ENCODE measurements at regions not wholly inside any gene's neighbourhood (a gene's known extent, or its start where the extent isn't known, plus 50 kb on each side); places are given as distances from the start of the nearest gene placed in this dataset.
"Not testable (repeated sequence)": the region's sequence is repeated elsewhere in the genome, so short reads cannot be mapped to it uniquely, and the experiment has no call there.

- peak; percentile 41 for DNase-seq
These were observed 810.4 kb upstream of the GRAMD2B start for GRCh38 chr5:125612776-125613175.

DNA sequence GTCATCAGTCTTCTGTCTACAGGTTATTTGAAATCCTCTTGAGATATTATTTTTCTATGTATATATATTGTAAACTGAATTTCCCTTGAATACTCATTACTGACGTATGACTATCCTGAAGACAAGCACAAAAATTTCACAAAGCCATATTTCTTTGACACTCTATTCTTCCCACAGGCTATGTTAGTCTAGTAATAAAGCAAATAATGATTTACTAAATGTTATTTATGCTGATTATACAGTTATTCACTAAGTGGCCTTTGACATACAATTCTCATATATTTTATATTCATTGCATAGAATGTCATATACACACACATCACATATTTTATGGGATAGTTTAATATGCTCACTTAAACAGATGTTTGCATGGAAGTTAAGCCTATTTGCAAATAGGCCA, 793.0 kb upstream of the GRAMD2B start:
- no peak for DNase-seq

DNA sequence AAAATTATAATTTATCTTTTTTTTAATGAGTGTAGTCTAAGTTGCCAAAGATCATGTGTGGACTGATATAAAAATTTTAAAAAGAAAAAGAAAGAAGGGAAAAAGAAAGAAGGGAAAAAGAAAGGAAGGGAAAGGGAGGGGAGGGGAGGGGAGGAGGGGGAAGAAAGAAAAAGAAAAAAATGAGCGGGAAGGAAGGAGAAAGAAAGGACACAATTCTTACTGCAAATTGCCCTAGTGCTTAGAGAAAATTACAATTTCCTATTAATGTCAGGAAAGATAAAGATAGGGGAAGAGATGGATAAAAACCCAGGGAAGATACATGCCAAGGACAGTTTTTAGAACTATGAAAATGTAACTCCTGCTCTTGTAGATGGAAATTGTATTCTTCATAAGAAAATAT, 789.7 kb upstream of the GRAMD2B start:
- DNase-seq = no peak

GRCh38 chr5:125634216-125634835, 788.9 kb upstream of the GRAMD2B start:
- DNase-seq = no peak

DNA sequence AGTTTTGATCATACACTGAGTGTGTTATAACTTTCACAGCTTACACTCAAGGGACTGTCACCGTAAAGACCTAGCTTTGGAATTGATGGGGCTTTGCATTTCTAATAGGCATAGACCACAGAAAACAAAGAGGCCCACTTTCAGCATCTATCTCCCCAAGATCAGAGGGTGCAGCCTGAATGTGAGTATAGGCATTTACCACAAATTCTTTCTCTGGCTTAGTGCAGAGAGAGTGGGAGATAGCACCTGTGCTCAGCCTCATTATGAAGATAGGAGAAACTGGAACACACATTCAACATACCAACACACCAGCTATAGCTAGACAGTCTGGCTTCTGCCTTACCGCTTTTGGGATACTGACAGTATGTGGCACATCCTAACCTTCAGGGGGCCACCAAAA, 783.4 kb upstream of the GRAMD2B start:
- DNase-seq = no peak

DNA sequence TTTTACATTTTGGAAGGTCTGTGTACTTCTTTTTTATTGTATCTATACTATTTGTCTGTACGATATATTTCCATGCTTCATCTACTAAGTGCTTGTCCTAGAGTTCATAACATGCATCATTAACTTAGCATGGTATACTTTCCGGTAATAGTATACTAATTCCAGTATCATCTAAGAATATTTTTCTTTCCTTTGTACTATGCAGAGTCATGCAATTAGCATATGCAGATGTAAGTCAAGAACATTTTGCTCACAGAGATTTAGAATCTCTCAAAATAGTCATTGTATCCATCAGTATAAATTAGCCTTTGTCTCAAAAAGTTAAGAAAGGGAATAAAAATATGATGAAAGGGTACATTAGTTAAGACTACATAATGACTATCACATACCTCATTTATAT, 770.4 kb upstream of the GRAMD2B start:
- DNase-seq = no peak

DNA sequence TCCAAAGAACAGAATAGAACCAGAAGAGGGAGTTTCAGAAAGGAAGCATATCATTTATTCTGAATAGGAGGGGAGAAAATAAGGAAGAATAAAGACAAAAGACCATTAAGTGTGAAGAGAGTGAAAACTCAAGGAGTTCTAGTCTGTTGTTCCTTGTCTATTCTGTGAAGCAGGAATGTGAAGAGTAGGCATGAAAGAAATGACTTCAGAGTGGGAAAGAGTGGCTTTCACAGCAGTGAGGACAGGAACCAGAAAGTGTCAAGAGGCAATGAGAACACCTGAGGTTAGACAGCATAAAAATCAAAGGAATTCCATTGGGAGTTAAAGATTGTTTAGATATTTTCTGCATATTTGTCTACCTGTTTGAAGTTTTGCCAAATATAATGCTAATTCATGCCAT, 768.8 kb upstream of the GRAMD2B start:
- no peak for DNase-seq

DNA sequence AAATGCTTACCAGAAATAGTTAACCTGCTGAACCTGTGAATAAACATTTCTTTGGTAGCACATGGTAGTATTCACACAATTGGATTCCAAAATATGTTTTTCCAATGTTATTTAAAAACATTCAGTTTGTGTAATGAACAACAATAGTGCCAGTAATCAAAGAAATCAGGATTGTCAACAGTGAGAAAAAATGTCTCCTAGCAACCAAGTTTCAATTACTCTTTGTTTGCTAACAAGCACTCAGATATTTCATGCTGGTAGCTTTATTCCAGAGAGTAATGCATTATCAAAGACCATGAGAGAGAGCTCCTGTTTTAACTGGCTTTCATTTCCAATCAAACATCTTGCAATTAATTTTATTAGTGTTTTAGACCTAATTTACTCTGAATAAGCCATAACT, 768.1 kb upstream of the GRAMD2B start:
- DNase-seq = peak; percentile 28

GRCh38 chr5:125657936-125658335, 765.3 kb upstream of the GRAMD2B start:
- DNase-seq = peak; percentile 25

DNA sequence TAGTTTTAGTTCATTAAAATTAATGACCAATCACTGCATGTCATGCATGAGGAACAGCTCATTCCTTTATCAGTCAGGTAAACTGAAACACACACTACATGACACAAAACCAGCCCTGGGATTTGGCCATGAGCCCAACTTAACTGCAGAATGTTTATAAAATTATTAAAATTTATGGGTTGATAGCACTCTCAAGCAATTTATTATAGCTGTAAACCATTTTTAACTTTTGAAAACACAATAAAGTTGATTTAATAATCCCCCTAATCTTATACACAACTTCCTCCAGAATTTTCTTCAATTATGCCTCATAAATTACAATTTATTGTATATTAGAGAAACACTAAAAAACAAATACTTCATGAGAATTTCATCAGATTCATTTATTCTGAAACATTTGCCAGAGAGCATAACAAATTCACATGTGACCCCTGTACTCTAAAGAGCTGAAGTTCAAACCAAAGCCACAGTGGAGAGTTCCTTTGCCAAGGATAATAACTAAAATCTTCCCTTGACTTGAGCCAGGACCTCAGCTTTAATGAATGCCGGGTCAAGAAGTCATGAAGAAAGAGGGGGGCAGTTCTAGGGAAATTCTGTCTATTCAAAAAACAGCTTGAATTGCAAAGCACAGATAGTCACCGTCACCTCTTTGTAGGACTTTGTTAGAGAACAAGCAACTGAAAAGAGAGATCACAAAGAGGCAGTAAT, 763.7 kb upstream of the GRAMD2B start:
- peak; percentile 32 for DNase-seq

GRCh38 chr5:125660231-125660895, 762.8 kb upstream of the GRAMD2B start:
- no peak for DNase-seq

DNA sequence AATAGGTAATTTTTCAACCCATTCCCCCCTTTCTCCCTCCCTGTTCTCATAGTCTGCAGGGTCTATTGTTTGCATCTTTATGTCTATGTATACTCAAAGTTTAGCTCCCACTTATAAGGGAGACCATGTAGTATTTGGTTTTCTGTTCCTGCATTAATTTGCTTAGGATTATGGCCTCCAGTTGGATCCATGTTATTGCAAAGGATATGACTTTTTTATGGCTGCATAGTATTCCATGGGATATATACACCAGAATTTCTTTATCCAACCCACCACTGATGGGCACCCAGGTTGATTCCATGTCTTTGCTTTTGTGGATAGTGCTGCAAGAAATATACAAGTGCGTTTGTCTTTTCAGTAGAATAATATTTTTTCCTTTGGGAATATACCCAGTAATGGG, 761.6 kb upstream of the GRAMD2B start:
- DNase-seq = no peak

- peak; percentile 23 for DNase-seq
These were observed 754.3 kb upstream of the GRAMD2B start for GRCh38 chr5:125668884-125669283.

DNA sequence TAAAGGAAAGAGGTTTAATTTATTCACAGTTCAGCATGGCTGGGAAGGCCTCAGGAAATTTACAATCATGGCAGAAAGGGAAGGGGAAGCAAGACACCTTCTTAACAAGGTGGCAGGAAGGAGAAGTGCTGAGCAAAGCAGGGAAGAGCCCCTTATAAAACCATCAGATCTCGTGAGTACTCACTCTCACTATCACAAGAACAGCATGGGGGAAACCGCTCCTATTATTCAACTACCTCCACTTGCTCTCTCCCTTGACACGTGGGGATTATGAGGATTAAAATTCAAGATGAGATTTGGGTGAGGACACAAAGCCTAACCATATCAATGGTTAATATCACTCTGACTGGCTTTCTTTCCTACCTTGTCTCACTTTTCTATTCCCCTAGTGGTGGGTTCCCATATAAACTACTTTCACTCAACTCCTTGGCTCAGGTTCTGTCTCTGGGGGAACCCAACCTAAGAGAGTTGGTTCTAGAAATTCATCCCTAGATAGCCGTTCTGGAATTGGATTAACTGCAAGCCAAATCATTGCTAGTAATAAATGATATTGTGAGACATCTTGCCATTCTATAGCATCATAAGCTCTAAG, 749.8 kb upstream of the GRAMD2B start:
- no peak for DNase-seq

DNA sequence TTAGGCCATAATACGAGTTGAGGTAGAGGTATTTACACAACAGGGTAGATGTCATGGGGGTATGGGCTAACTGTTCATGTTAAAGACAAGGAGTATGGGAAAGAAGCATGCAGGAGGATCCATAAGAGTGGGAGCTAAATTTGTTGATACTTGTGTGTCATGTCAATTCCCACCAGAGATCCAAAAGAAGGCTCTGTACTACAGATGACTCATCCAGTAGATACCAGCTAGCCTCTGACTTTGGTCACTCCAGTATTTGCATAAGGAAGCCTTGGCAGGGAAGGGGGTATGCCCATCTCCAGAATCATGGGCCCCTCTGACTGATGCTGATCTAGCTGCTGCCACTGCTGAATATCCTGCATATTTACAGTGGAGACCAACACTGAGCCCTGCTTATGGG, 743.7 kb upstream of the GRAMD2B start:
- no peak for DNase-seq

- DNase-seq = no peak
These were observed 739.5 kb upstream of the GRAMD2B start for GRCh38 chr5:125683669-125684068.

- DNase-seq = no peak
These were observed 737.4 kb upstream of the GRAMD2B start for GRCh38 chr5:125685771-125686170.

DNA sequence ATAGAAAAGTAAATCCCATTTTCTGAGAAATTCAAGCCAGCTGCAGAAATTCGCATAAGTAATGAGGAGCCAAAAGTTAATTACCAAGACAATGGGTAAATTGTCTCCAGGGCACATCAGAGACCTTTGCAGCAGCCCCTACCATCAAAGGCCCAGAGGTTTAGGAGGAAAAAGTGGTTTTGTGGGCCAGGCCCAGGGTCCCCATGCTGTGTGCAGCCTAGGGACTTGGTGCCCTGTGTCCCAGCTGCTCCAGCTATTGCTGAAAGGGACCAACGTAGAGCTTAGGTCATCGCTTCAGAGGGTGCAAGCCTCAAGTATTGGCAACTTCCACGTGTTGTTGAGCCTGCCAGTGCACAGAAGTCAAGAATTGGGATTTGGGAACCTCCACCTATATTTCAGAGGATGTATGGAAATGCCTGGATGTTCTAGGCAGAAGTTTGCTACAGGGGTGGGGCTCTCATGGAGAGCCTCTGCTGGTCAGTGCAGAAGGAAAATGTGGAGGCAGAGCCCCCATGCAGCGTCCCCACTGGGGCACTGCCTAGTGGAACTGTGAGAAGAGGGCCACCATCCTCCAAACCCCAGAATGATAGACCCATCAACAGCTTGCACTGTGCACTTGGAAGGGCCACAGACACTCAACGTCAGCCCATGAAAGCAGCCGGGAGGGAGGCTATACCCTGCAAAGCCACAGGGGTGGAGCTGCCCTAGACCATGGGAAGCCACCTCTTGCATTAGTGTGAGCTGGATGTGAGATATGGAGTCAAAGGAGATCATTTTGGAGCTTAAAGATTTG, 731.3 kb upstream of the GRAMD2B start:
- not testable (repeated sequence) for DNase-seq

GRCh38 chr5:125695996-125696655, 727.1 kb upstream of the GRAMD2B start:
- peak; percentile 82 for DNase-seq

GRCh38 chr5:125696762-125697161, 726.4 kb upstream of the GRAMD2B start:
- DNase-seq = peak; percentile 84

- DNase-seq = no peak
These were observed 724.8 kb upstream of the GRAMD2B start for GRCh38 chr5:125698420-125698819.

GRCh38 chr5:125699860-125700259, 723.3 kb upstream of the GRAMD2B start:
- DNase-seq = peak; percentile 30

Measured in tongue (tissue), 1 donor.